Endothelial cell of umbilical vein (primary cell): ENCODE measurements at regions not wholly inside any gene's neighbourhood (a gene's known extent, or its start where the extent isn't known, plus 50 kb on each side); places are given as distances from the start of the nearest gene placed in this dataset.
"Not testable (repeated sequence)": the region's sequence is repeated elsewhere in the genome, so short reads cannot be mapped to it uniquely, and the experiment has no call there.

Experiments
- BruUV-seq: library from RNA; stranded (reverse); fragments of 400-500 nt; replicated peaks from 2 replicates; lab custom pipeline; 2021; lab: Mats Ljungman, UMichigan
- CTCF ChIA-PET: fragments of 300-600, 350-600 bp; sonication (Branson Sonifier 250); formaldehyde crosslinking; loops from one replicate; lab custom pipeline; 2021; ENCODE audit warnings: antibody characterized with exemption, inconsistent platforms; lab: Charles Lee
- POLR2A ChIA-PET: fragments of 300-600, 350-600 bp; sonication (Branson Sonifier 250); formaldehyde crosslinking; loops from one replicate; lab custom pipeline; 2021; ENCODE audit warnings: antibody characterized with exemption, inconsistent platforms; lab: Charles Lee
- DNase-seq: peaks from one replicate; pipeline ENCODE4 v3.0.0-alpha.2; 2011; ENCODE audit warnings: low read depth, low spot score
- FAIRE-seq: peaks from 2 replicates; lab custom pipeline; 2011; peaks lifted over from hg19 to GRCh38; lab: Jason Lieb, UNC
- H2AFZ ChIP-seq: 2 replicates; pipeline ENCODE4 v1.6.0; 2012; ENCODE audit warnings: low read depth, low read length, control low read depth, inconsistent platforms
- H3K27ac ChIP-seq: 2 replicates; pipeline ENCODE4 v1.5.1; 2011; ENCODE audit warnings: low read depth, mild to moderate bottlenecking, control low read depth, low read length, moderate library complexity; ENCODE audit not compliant: insufficient read depth
- H3K27me3 ChIP-seq, 2 experiments: 2 replicates each; pipeline versions ENCODE4 v1.6.0 to v1.6.1; 2011; ENCODE audit warnings: low read length in 2 of 2, mixed read lengths in 1 of 2; ENCODE audit not compliant: control insufficient read depth in 2 of 2, insufficient read depth in 2 of 2
- H3K36me3 ChIP-seq, 2 experiments: 2 replicates in 1 of 2; 3 replicates in 1 of 2; pipeline ENCODE4 v1.5.1; 2011; ENCODE audit warnings: low read length in 2 of 2, mild to moderate bottlenecking in 1 of 2, moderate library complexity in 1 of 2; ENCODE audit not compliant: control insufficient read depth in 2 of 2, insufficient read depth in 2 of 2; ENCODE audit errors: extremely low read depth in 1 of 2
- H3K4me1 ChIP-seq: 3 replicates; pipeline ENCODE4 v1.5.1; 2011; ENCODE audit warnings: mild to moderate bottlenecking, low read length; ENCODE audit not compliant: control insufficient read depth, insufficient read depth; ENCODE audit errors: extremely low read depth
- H3K4me2 ChIP-seq: 2 replicates; pipeline ENCODE4 v1.6.1; 2011; ENCODE audit warnings: low read length, control low read depth, mixed read lengths; ENCODE audit not compliant: insufficient read depth
- H3K4me3 ChIP-seq, 3 experiments: fragments of 200-600 bp in 1 of 3; sonication (generic), shearing (Covaris generic) in 1 of 3; replicated peaks in 1 of 3; 2 replicates each; pipeline ENCODE4 v1.5.1; 2011 to 2016; ENCODE audit warnings: control low read depth in 3 of 3, low read length in 3 of 3, mild to moderate bottlenecking in 2 of 3, inconsistent platforms in 1 of 3, low read depth in 1 of 3, moderate library complexity in 1 of 3; ENCODE audit not compliant: insufficient read depth in 1 of 3
- H3K79me2 ChIP-seq: 2 replicates; pipeline ENCODE4 v1.6.0; 2012; ENCODE audit warnings: low read length, inconsistent platforms; ENCODE audit not compliant: control insufficient read depth, insufficient read depth
- H3K9ac ChIP-seq: replicated peaks from 2 replicates; pipeline ENCODE3; 2011; ENCODE audit warnings: low read length, control low read depth; ENCODE audit not compliant: insufficient read depth; ENCODE audit errors: extremely low read depth
- H3K9me1 ChIP-seq: replicated peaks from 3 replicates; pipeline ENCODE4 v1.6.0; 2011; ENCODE audit warnings: mild to moderate bottlenecking, low read length; ENCODE audit not compliant: control insufficient read depth, insufficient read depth; ENCODE audit errors: extremely low read depth
- H3K9me3 ChIP-seq: replicated peaks from 2 replicates; pipeline ENCODE4 v1.5.1; 2012; ENCODE audit warnings: low read length, inconsistent platforms; ENCODE audit not compliant: control insufficient read depth, insufficient read depth
- H4K20me1 ChIP-seq: replicated peaks from 2 replicates; pipeline ENCODE3; 2011; ENCODE audit warnings: mild to moderate bottlenecking, low read length; ENCODE audit not compliant: control insufficient read depth, insufficient read depth; ENCODE audit errors: extremely low read depth
- CTCF ChIP-seq, 2 donors: IDR thresholded peaks; 1 replicate in 1 of 2; 2 replicates in 1 of 2; pipeline ENCODE4 v1.5.1; 2011; ENCODE audit warnings: low read length in 2 of 2, mild to moderate bottlenecking in 2 of 2, moderate library complexity in 2 of 2, control low read depth in 1 of 2, inconsistent platforms in 1 of 2, low read depth in 1 of 2; ENCODE audit not compliant: insufficient read depth in 1 of 2; ENCODE audit errors: extremely low read depth in 1 of 2
- EZH2 ChIP-seq: IDR thresholded peaks from 2 replicates; pipeline ENCODE4 v1.6.1; 2012; ENCODE audit warnings: borderline replicate concordance, low read depth, mild to moderate bottlenecking, moderate library complexity, low read length, inconsistent platforms; ENCODE audit not compliant: severe bottlenecking
- FOS ChIP-seq: IDR thresholded peaks from 2 replicates; pipeline ENCODE4 v1.6.1; 2011; ENCODE audit warnings: mild to moderate bottlenecking, low read length, moderate library complexity, borderline replicate concordance; ENCODE audit not compliant: insufficient read depth
- GATA2 ChIP-seq: IDR thresholded peaks from 2 replicates; pipeline ENCODE4 v1.7.0; 2011; ENCODE audit warnings: low read depth, mild to moderate bottlenecking, moderate library complexity, mixed read lengths, low read length; ENCODE audit not compliant: insufficient read length, insufficient read depth
- JUN ChIP-seq: IDR thresholded peaks from 2 replicates; pipeline ENCODE4 v1.6.1; 2011; ENCODE audit warnings: borderline replicate concordance, low read depth; ENCODE audit not compliant: insufficient read length, insufficient read depth
- MAX ChIP-seq: IDR thresholded peaks from 2 replicates; pipeline ENCODE4 v1.6.1; 2011; ENCODE audit not compliant: insufficient read depth, insufficient read length
- MYC ChIP-seq: IDR thresholded peaks from one replicate; pipeline ENCODE4 v1.6.1; 2011; ENCODE audit warnings: mild to moderate bottlenecking, low read depth, low read length
- POLR2A ChIP-seq: IDR thresholded peaks from 2 replicates; pipeline ENCODE4 v1.6.1; 2012; ENCODE audit warnings: low read depth, mild to moderate bottlenecking, control low read depth, low read length
- POLR2AphosphoS5 ChIP-seq: IDR thresholded peaks from 2 replicates; pipeline ENCODE4 v1.6.1; 2012; ENCODE audit warnings: low read depth, mild to moderate bottlenecking, control low read depth, low read length, moderate library complexity; ENCODE audit not compliant: insufficient read depth
- dilution Hi-C: fragments of 300-500 bp; cut with MboI; formaldehyde crosslinking; loops from one replicate; pipeline ENCODE4 v1.15.0; 2019; ENCODE audit warnings: low sequenced_read_pairs; ENCODE audit not compliant: extremely low pct_ligation_motif_present
- intact Hi-C: fragments of 100-400 bp; cut with micrococcal nuclease; formaldehyde crosslinking; loops from one replicate; pipeline ENCODE4 v1.10.0; 2022

GRCh38 chrX:13376857-13377549 is 57.1 kb upstream of the ATXN3L start:
- TF ChIP-seq MYC (no peak), POLR2AphosphoS5 (no peak), POLR2A (no peak), CTCF (IDR thresholded peaks at IDR 0.05; ENCODE audit: extremely low read depth in 1 of 2, insufficient read depth in 1 of 2, low read depth in 1 of 2, low read length in 2 of 2) (no peak), JUN (no peak), EZH2 (no peak), MAX (no peak), FOS (no peak), GATA2 (no peak)
- Histone ChIP-seq H4K20me1 (no peaks in the 10 kb centered on the region), H3K79me2 (no peaks in the 10 kb centered on the region), H3K27ac (no peak overlapping the region), H2AFZ (no peak overlapping the region), H3K9me1 (no peaks in the 10 kb centered on the region), H3K36me3 (no peaks in the 10 kb centered on the region), H3K4me3 (no peak overlapping the region), H3K27me3 (no peaks in the 10 kb centered on the region), H3K9me3 (no peaks in the 10 kb centered on the region), H3K4me1 (peaks cover 3% of the 10 kb centered on the region), H3K9ac (no peak overlapping the region), H3K4me2 (no peak overlapping the region)
- no peak for DNase-seq
- intact Hi-C loops (no loop called here), dilution Hi-C loops (no loop called here)
- no peak for FAIRE-seq
- ChIA-PET POLR2A (no interaction called here), CTCF (no interaction called here)
- no TSS peak for BruUV-seq

DNA sequence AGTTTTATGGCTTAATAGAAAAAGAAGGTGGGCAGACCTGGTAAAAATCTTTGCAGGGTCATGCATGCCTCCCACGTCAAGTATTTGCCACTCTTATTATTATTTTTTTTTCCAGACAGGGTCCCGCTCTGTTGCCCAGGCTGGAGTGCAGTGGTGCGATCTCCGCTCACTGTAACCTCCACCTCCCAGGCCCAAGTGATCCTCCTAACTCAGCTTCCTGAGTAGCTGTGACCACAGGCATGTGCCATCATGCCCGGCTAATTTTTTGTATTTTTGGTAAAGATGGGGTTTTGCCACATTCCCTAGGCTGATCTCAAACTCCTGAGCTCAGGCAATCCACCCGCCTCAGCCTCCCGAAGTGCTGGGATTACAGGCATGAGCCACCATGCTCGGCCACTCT is 55.7 kb upstream of the ATXN3L start:
- H3K4me2 ChIP-seq, CTCF ChIA-PET, H3K27ac ChIP-seq, intact Hi-C loops, BruUV-seq, FAIRE-seq, dilution Hi-C loops, H4K20me1 ChIP-seq, H3K27me3 ChIP-seq, H3K9me1 ChIP-seq, DNase-seq, H3K79me2 ChIP-seq, H3K9ac ChIP-seq, H3K4me1 ChIP-seq, H3K9me3 ChIP-seq, POLR2A ChIA-PET, H3K36me3 ChIP-seq, H3K4me3 ChIP-seq, H2AFZ ChIP-seq: not testable (repeated sequence)
